SK-N-SH (cell line): ENCODE measurements at regions not wholly inside any gene's neighbourhood (a gene's known extent, or its start where the extent isn't known, plus 50 kb on each side); places are given as distances from the start of the nearest gene placed in this dataset.
A peak's percentile ranks its signal among the peaks of the same experiment; 100 is the strongest.

ENCODE experiments used
- CTCF ChIA-PET: fragments of 300-600, 350-600 bp; formaldehyde crosslinking; extraction: SDS; loops from one replicate; lab custom pipeline; 2021; lab: Yijun Ruan, JAX
- POLR2A ChIA-PET: fragments of 350-600 bp; sonication (Branson Sonifier 250); formaldehyde crosslinking; extraction: SDS; loops from one replicate; lab custom pipeline; 2020; ENCODE audit warnings: antibody characterized with exemption, inconsistent platforms; lab: Yijun Ruan, JAX
- DNase-seq: peaks from one replicate; pipeline ENCODE4 v3.0.0; 2012
- H2AFZ ChIP-seq: fragments of 200-600 bp; sonication (generic); 2 replicates; pipeline ENCODE4 v1.8.1; 2016; ENCODE audit warnings: antibody characterized with exemption, mild to moderate bottlenecking, low read depth
- H3F3A ChIP-seq: fragments of 200-600 bp; sonication (generic); replicated peaks from 2 replicates; pipeline ENCODE3; 2016; ENCODE audit warnings: antibody characterized with exemption, mild to moderate bottlenecking; ENCODE audit not compliant: insufficient read depth
- H3K27ac ChIP-seq, 2 experiments: fragments of 200-500 bp in 1 of 2; fragments of 200-600 bp in 1 of 2; sonication (Bioruptor generic) in 1 of 2; sonication (generic), shearing (Covaris generic) in 1 of 2; 2 replicates each; pipeline versions ENCODE4 v1.5.1 to v1.6.1; 2014 to 2016; ENCODE audit warnings: low read depth in 2 of 2, inconsistent platforms in 1 of 2, low read length in 1 of 2, mild to moderate bottlenecking in 1 of 2, mixed read lengths in 1 of 2
- H3K27me3 ChIP-seq: fragments of 200-600 bp; sonication (generic), shearing (Covaris generic); 2 replicates; pipeline ENCODE4 v1.6.1; 2016; ENCODE audit warnings: mixed run types; ENCODE audit not compliant: insufficient read depth
- H3K36me3 ChIP-seq, 2 experiments: fragments of 200-500 bp in 1 of 2; fragments of 200-600 bp in 1 of 2; sonication (Bioruptor generic) in 1 of 2; sonication (generic) in 1 of 2; replicated peaks in 1 of 2; 2 replicates each; pipeline versions ENCODE3 to v1.5.1; 2014 to 2016; ENCODE audit warnings: low read length in 1 of 2, mild to moderate bottlenecking in 1 of 2; ENCODE audit not compliant: insufficient read depth in 2 of 2, control insufficient read depth in 1 of 2
- H3K4me1 ChIP-seq, 2 experiments: fragments of 200-500 bp in 1 of 2; fragments of 200-600 bp in 1 of 2; sonication (Bioruptor generic) in 1 of 2; sonication (generic), shearing (Covaris generic) in 1 of 2; 2 replicates each; pipeline versions ENCODE4 v1.5.1 to v1.6.1; 2014 to 2016; ENCODE audit warnings: low read depth in 1 of 2, low read length in 1 of 2, mixed run types in 1 of 2; ENCODE audit not compliant: insufficient read depth in 2 of 2, control insufficient read depth in 1 of 2
- H3K4me2 ChIP-seq: fragments of 200-600 bp; sonication (generic), shearing (Covaris generic); 2 replicates; pipeline ENCODE4 v1.6.1; 2017; ENCODE audit warnings: mixed run types
- H3K4me3 ChIP-seq, 2 experiments: fragments of 200-500 bp in 1 of 2; fragments of 200-600 bp in 1 of 2; sonication (Bioruptor generic) in 1 of 2; sonication (generic), shearing (Covaris generic) in 1 of 2; 2 replicates each; pipeline versions ENCODE4 v1.5.1 to v1.8.1; 2014 to 2016; ENCODE audit warnings: low read depth in 2 of 2, inconsistent platforms in 1 of 2, low read length in 1 of 2, mild to moderate bottlenecking in 1 of 2, mixed read lengths in 1 of 2, moderate library complexity in 1 of 2
- H3K79me2 ChIP-seq: fragments of 200-600 bp; sonication (generic); 2 replicates; pipeline ENCODE4 v1.8.1; 2017; ENCODE audit warnings: mild to moderate bottlenecking; ENCODE audit not compliant: insufficient read depth
- H3K9ac ChIP-seq: fragments of 200-600 bp; sonication (generic); 2 replicates; pipeline ENCODE4 v1.6.1; 2017; ENCODE audit warnings: mixed run types
- H3K9me2 ChIP-seq: fragments of 200-600 bp; sonication (generic); 2 replicates; pipeline ENCODE4 v1.6.1; 2017; ENCODE audit warnings: mixed run types
- H3K9me3 ChIP-seq: fragments of 200-600 bp; sonication (generic); 2 replicates; pipeline ENCODE4 v1.6.1; 2017; ENCODE audit warnings: mixed run types, mild to moderate bottlenecking, moderate library complexity
- H4K20me1 ChIP-seq: fragments of 200-600 bp; sonication (generic); 2 replicates; pipeline ENCODE4 v1.6.1; 2017; ENCODE audit warnings: mild to moderate bottlenecking, mixed run types; ENCODE audit not compliant: insufficient read depth
- FOXJ3 ChIP-seq: sonication (generic); formaldehyde crosslinking; IDR thresholded peaks from 2 replicates; pipeline ENCODE4 v1.5.1; 2020; ENCODE audit warnings: mild to moderate bottlenecking, missing genetic modification reagents
- GABPA ChIP-seq: IDR thresholded peaks from 2 replicates; pipeline ENCODE4 v1.4.0; 2012; ENCODE audit warnings: low read depth, mild to moderate bottlenecking
- NFIC ChIP-seq: IDR thresholded peaks from 2 replicates; pipeline ENCODE4 v1.4.0; 2012; ENCODE audit warnings: borderline replicate concordance
- PBX3 ChIP-seq: IDR thresholded peaks from 2 replicates; pipeline ENCODE4; 2012
- POLR2AphosphoS5 ChIP-seq: IDR thresholded peaks from 2 replicates; pipeline ENCODE4 v1.6.1; 2012; ENCODE audit warnings: low read depth, low read length
- RAD21 ChIP-seq: IDR thresholded peaks from 2 replicates; pipeline ENCODE4 v1.6.1; 2012; ENCODE audit warnings: mild to moderate bottlenecking, low read length
- REST ChIP-seq: IDR thresholded peaks from 2 replicates; pipeline ENCODE4 v1.6.1; 2012; ENCODE audit warnings: mild to moderate bottlenecking, low read depth, low read length, moderate library complexity
- RXRA ChIP-seq: IDR thresholded peaks from 2 replicates; pipeline ENCODE4 v1.4.0; 2012; ENCODE audit warnings: low read depth, mild to moderate bottlenecking, borderline replicate concordance
- TAF1 ChIP-seq: IDR thresholded peaks from 2 replicates; pipeline ENCODE4 v1.6.1; 2012; ENCODE audit warnings: low read depth, mild to moderate bottlenecking, low read length, moderate library complexity, borderline replicate concordance
- TCF12 ChIP-seq: IDR thresholded peaks from 2 replicates; pipeline ENCODE4 v1.4.0; 2012
- TEAD4 ChIP-seq: IDR thresholded peaks from 2 replicates; pipeline ENCODE4 v1.4.0; 2012; ENCODE audit warnings: mild to moderate bottlenecking, borderline replicate concordance; ENCODE audit not compliant: insufficient read depth
- ZBTB33 ChIP-seq: IDR thresholded peaks from 2 replicates; pipeline ENCODE4 v1.4.0; 2012; ENCODE audit warnings: low read depth, borderline replicate concordance
- WGBS: methylation state at CpG from one replicate; pipeline ENCODE4 v1.1.6; 2017; ENCODE audit warnings: low lambda C conversion rate; 5-methylcytosine and 5-hydroxymethylcytosine counted together

DNA sequence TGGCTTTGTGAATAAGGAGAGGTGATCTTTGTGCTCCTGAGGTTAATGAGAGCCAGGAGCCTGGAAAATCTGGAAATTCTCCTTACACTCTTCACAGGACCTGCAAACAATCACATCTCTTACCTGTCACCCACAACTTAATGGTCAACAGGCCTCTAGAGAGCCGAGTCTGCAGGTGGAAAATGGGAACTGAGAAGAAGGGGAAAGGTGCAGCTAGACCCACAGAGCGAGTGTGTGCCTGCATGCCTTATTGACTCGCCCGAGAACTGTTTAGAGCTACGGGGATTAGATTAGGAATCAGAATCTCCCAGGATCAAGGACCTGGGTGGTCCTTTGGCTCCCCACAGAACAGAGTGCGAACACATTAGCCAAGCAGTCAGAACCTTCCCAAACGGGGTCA, 329.6 kb downstream of the PTEN start:
- H3K9me2 ChIP-seq = no peaks in the 10 kb centered on the region
- POLR2A ChIA-PET = no interaction called here
- H3K9ac ChIP-seq = no peak overlapping the region
- CTCF ChIA-PET = interaction anchor here (0.5 kb wide), 1 partner anchor 88 kb away, joined by 4 read pairs; no protein-coding TSS in a partner anchor
- peak overlapping the region in 1 of 2 experiments; percentile 97; a peak in 1 of 4 replicates for H3K27ac ChIP-seq
- no peaks in the 10 kb centered on the region for H3K79me2 ChIP-seq
- no peaks in the 10 kb centered on the region for H4K20me1 ChIP-seq
- H3K4me3 ChIP-seq = no peak overlapping the region
- TF ChIP-seq RAD21 = no peak
- no peak for TF ChIP-seq RXRA
- no peak for TF ChIP-seq TAF1
- TF ChIP-seq POLR2AphosphoS5 = no peak
- no peak for TF ChIP-seq ZBTB33
- no peak for TF ChIP-seq FOXJ3 (CRISPR knock-in tag)
- no peak for TF ChIP-seq NFIC
- TF ChIP-seq PBX3 = no peak
- no peak for TF ChIP-seq GABPA
- no peak for TF ChIP-seq TCF12
- TF ChIP-seq REST = no peak
- TF ChIP-seq TEAD4 = no peak
- peaks cover 0 to 19% of the 10 kb centered on the region in 2 experiments; a peak in 2 of 4 replicates for H3K4me1 ChIP-seq
- H3K4me2 ChIP-seq = no peak overlapping the region
- H3K27me3 ChIP-seq = no peaks in the 10 kb centered on the region
- H3K9me3 ChIP-seq = no peaks in the 10 kb centered on the region
- H2AFZ ChIP-seq = no peak overlapping the region
- no peaks in the 10 kb centered on the region for H3F3A ChIP-seq
- H3K36me3 ChIP-seq = no peaks in the 10 kb centered on the region
- DNase-seq = no peak
- WGBS = 91% methylated on average over 7 of the region's 7 CpGs
